ENCODE measurements at regions not wholly inside any gene's neighbourhood (a gene's known extent, or its start where the extent isn't known, plus 50 kb on each side); places are given as distances from the start of the nearest gene placed in this dataset.

DNA sequence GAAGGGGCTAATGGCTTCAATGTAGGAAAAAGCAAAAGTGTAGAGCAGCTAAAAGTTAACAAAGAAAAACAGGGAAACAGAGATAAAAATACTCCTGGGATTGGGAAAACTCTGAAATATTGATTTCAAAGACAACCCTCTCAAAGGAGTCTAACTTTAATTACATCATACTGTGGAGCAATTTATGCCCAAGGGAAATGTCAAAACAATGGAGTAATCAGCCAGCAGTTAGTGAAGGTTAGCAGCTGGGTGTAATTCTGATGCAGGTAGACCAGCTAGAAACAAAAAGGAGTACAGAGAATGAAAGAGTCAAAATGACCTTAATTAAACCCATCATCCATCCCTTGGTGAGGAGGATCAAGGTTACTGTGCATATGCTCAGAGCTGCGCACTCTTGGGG lies 169.0 kb downstream of the ADAM29 start:
- TF ChIP-seq, protein P1, sequence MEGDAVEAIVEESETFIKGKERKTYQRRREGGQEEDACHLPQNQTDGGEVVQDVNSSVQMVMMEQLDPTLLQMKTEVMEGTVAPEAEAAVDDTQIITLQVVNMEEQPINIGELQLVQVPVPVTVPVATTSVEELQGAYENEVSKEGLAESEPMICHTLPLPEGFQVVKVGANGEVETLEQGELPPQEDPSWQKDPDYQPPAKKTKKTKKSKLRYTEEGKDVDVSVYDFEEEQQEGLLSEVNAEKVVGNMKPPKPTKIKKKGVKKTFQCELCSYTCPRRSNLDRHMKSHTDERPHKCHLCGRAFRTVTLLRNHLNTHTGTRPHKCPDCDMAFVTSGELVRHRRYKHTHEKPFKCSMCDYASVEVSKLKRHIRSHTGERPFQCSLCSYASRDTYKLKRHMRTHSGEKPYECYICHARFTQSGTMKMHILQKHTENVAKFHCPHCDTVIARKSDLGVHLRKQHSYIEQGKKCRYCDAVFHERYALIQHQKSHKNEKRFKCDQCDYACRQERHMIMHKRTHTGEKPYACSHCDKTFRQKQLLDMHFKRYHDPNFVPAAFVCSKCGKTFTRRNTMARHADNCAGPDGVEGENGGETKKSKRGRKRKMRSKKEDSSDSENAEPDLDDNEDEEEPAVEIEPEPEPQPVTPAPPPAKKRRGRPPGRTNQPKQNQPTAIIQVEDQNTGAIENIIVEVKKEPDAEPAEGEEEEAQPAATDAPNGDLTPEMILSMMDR (IDR thresholded peaks at IDR 0.05; ENCODE audit: control extremely low read depth in 1 of 3, insufficient read depth in 1 of 3, low read depth in 1 of 3, low read length in 3 of 3): no peak
- TF ChIP-seq POLR2AphosphoS5 (IDR thresholded peaks at IDR 0.05; ENCODE audit: low read depth, low read length): no peak
- TF ChIP-seq TEAD4 (IDR thresholded peaks at IDR 0.05; ENCODE audit: low read depth, low read length): no peak
- no peak for TF ChIP-seq NRF1 (IDR thresholded peaks at IDR 0.05; ENCODE audit: low read depth, low read length)
- TF ChIP-seq HDAC6 (IDR thresholded peaks at IDR 0.05; ENCODE audit: low read depth, low read length): no peak
- TF ChIP-seq, protein P2, sequence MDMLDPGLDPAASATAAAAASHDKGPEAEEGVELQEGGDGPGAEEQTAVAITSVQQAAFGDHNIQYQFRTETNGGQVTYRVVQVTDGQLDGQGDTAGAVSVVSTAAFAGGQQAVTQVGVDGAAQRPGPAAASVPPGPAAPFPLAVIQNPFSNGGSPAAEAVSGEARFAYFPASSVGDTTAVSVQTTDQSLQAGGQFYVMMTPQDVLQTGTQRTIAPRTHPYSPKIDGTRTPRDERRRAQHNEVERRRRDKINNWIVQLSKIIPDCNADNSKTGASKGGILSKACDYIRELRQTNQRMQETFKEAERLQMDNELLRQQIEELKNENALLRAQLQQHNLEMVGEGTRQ (IDR thresholded peaks at IDR 0.05; ENCODE audit: low read length): no peak
- no peak for TF ChIP-seq JUN (IDR thresholded peaks at IDR 0.05; ENCODE audit: low read depth, low read length)
- TF ChIP-seq SP4 (IDR thresholded peaks at IDR 0.05; ENCODE audit: low read length): no peak
- no peak for TF ChIP-seq CHD2 (IDR thresholded peaks at IDR 0.05; ENCODE audit: low read length)

Measured in H1 (cell line).